ENCODE measurements at regions not wholly inside any gene's neighbourhood (a gene's known extent, or its start where the extent isn't known, plus 50 kb on each side); places are given as distances from the start of the nearest gene placed in this dataset.

DNA sequence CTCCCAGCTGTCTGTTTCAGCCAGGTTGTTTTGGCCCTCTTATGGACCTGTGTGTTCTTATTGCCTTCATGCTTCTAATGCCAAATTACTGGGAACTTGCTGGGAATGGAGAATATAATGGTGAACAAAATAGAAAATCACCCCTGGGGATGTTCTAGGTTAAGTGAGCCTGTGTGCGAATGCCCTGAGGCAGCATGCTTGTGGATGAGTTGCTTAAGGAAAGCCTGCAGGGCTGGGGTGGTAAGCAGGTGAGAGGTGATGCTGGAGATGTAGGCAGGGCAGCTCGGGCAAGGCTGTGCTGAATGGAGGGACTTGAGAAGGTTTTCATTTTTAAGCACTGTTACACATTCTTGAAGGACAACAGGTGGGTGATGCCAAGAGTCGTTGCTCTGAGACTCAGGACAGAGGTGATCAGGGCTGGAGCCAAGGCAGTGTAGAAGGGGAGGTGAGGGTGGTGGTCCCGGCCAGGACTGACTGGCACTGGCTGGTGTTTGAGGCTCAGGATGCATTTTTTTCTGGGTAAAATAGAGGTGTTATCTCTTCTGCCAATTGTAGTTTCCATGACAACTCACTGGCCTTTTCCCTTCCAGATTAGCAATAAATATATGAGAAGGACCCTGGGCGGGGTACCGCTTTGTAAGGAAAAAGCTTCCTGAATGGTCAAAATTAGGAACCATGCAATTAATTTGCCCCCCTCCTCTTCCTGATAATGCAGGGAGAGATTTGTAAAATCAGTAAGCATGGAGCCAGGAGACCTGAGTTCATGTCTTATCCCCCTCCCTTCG is 342.8 kb downstream of the ICE1 start:
- TF ChIP-seq GABPA (IDR thresholded peaks at IDR 0.05; ENCODE audit: low read depth) (no peak), REST (IDR thresholded peaks at IDR 0.05; ENCODE audit: insufficient replicate concordance, low read depth) (no peak), POLR2AphosphoS5 (IDR thresholded peaks at IDR 0.05; ENCODE audit: low read depth) (no peak), SPI1 (IDR thresholded peaks at IDR 0.05; ENCODE audit: borderline replicate concordance, low read depth) (no peak), CTCF (IDR thresholded peaks at IDR 0.05; ENCODE audit: insufficient read depth, low read length) (no peak)
- Histone ChIP-seq H3K27me3 (ENCODE audit: insufficient read depth, poor library complexity, severe bottlenecking) (no peaks in the 10 kb centered on the region), H3K27ac (replicated peaks) (no peak overlapping the region), H3K4me3 (replicated peaks; ENCODE audit: insufficient read depth, low read length) (no peak overlapping the region)
- DNase-seq (ENCODE audit: low read depth in 1 of 2, low spot score in 1 of 2): no peak

GRCh38 chr5:5764246-5764645 is 341.8 kb downstream of the ICE1 start:
- DNase-seq (ENCODE audit: low read depth in 1 of 2, low spot score in 1 of 2): no peak
- no peak overlapping the region for H3K4me3 ChIP-seq (replicated peaks; ENCODE audit: insufficient read depth, low read length)
- no peak overlapping the region for H3K27ac ChIP-seq (replicated peaks)
- TF ChIP-seq GABPA (IDR thresholded peaks at IDR 0.05; ENCODE audit: low read depth) (no peak), SPI1 (IDR thresholded peaks at IDR 0.05; ENCODE audit: borderline replicate concordance, low read depth) (no peak), REST (IDR thresholded peaks at IDR 0.05; ENCODE audit: insufficient replicate concordance, low read depth) (no peak), CTCF (IDR thresholded peaks at IDR 0.05; ENCODE audit: insufficient read depth, low read length) (no peak), POLR2AphosphoS5 (IDR thresholded peaks at IDR 0.05; ENCODE audit: low read depth) (no peak)
- H3K27me3 ChIP-seq (ENCODE audit: insufficient read depth, poor library complexity, severe bottlenecking): no peaks in the 10 kb centered on the region

GRCh38 chr5:5756762-5757161 is 334.3 kb downstream of the ICE1 start:
- H3K4me3 ChIP-seq (replicated peaks; ENCODE audit: insufficient read depth, low read length): no peak overlapping the region
- DNase-seq (ENCODE audit: low read depth in 1 of 2, low spot score in 1 of 2): no peak
- TF ChIP-seq POLR2AphosphoS5 (IDR thresholded peaks at IDR 0.05; ENCODE audit: low read depth): no peak
- no peak for TF ChIP-seq SPI1 (IDR thresholded peaks at IDR 0.05; ENCODE audit: borderline replicate concordance, low read depth)
- TF ChIP-seq GABPA (IDR thresholded peaks at IDR 0.05; ENCODE audit: low read depth): no peak
- no peak for TF ChIP-seq CTCF (IDR thresholded peaks at IDR 0.05; ENCODE audit: insufficient read depth, low read length)
- no peak for TF ChIP-seq REST (IDR thresholded peaks at IDR 0.05; ENCODE audit: insufficient replicate concordance, low read depth)
- no peak overlapping the region for H3K27ac ChIP-seq (replicated peaks)
- no peaks in the 10 kb centered on the region for H3K27me3 ChIP-seq (ENCODE audit: insufficient read depth, poor library complexity, severe bottlenecking)

Data from HL-60 (cell line).